CD4-positive, alpha-beta T cell treated with Interleukin-15 for 4 hours (primary cell): ENCODE measurements at regions not wholly inside any gene's neighbourhood (a gene's known extent, or its start where the extent isn't known, plus 50 kb on each side); places are given as distances from the start of the nearest gene placed in this dataset.

Source experiments
- DNase-seq: peaks from one replicate; pipeline ENCODE4 v3.0.0-alpha.2; 2020; ENCODE audit warnings: low spot score

- DNase-seq = no peak
Observed at GRCh38 chr4:33316033-33316432, 2595.9 kb downstream of the PCDH7 start.

- DNase-seq = no peak
Observed at GRCh38 chr4:33316578-33316977, 2596.4 kb downstream of the PCDH7 start.

- DNase-seq = no peak
Observed at GRCh38 chr4:33323393-33323792, 2603.2 kb downstream of the PCDH7 start.

DNA sequence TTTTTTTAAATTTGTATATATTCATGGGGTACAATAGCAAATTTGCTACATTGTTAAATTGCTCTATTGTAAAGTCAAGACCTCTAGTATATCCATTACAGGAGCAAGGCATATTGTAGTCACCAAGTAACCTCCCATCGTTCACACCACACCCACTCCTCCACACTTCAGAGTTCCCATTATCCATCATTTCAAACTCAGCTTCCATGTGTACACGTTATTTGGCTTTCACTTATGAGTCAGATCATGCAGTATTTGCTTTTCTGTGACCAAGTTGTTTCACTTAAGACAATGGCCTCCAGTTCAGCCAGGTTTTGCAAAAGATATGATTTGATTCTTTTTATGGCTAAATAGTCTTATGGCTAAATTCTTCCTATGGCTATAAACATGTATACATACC, 2614.2 kb downstream of the PCDH7 start:
- DNase-seq = no peak

DNA sequence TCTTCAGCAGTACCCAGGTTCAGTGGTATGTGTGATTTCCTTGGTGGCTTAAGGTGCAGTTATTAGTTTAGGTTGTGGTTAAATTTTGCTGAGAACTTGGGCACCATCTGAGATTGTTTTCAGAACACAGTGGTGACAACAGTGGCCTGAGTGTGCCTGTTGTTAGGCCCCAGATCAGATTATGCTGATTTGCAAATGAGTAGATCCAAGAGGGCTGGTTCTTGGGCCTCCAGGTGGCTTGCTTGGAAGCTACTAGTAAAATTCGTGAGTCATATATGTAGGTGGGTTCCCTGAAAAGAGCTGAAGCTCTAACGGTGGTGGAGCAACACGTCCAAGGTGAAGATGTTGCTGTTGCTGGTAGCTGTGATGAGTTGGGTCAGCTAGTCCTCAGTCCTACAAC, 2619.6 kb downstream of the PCDH7 start:
- no peak for DNase-seq

DNA sequence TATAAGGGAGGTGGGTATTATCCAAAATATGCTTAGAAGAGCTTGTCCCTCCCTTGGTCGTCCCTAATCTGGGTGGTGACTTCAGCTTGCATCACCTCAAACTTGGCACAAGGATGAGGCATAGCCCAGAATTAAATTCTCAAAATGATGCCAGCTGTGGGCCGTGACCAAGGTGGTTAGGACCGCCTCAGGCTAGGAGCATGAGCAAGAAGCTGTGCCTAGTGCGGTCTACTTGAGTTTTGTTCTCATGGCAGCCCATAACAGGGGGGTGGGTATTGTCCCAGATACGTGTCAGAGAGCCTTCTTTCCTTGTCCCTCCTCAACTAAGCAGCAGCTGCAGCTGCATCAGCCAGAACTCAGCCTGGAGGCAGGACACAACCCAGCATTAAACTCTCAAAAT, 2620.0 kb downstream of the PCDH7 start:
- no peak for DNase-seq

- DNase-seq = no peak
Observed at GRCh38 chr4:33349376-33349775, 2629.2 kb downstream of the PCDH7 start.

DNA sequence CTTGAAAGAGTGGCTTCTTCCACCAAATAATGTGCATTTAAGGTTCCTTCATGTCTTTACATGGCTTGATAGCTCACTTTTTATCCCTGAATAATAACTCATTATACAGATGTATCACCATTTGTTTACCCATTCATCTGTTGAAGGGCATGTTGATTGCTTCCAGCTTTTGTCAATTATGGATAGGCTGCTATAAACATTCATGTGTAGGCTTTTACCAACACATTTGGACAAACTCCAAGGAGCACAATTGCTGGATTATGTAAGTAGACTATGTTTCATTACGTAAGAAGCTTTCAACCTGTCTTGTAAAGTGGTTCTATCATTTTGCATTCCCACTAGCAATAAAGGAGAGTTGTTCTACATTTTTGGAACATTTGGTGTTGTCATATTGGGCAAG, 2637.0 kb downstream of the PCDH7 start:
- DNase-seq = no peak

DNA sequence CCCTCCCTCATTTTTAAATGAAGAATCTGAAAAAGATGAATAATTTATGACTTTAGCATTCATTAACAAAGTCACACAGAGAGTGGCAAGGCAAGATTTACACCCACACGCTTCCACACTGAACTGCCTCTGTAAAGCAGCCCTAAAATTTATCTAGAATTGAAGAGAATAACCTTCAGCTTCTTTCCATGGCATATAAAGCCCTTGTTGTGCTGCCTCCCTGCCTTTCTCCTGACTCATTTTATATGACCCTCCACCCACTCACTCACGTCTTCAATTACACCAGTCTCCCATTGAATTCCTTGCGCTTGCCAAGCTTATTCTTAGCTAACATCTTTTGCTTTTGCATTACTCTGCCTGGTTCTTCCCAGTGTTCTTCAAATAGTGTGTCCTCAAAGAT, 2649.3 kb downstream of the PCDH7 start:
- no peak for DNase-seq

DNA sequence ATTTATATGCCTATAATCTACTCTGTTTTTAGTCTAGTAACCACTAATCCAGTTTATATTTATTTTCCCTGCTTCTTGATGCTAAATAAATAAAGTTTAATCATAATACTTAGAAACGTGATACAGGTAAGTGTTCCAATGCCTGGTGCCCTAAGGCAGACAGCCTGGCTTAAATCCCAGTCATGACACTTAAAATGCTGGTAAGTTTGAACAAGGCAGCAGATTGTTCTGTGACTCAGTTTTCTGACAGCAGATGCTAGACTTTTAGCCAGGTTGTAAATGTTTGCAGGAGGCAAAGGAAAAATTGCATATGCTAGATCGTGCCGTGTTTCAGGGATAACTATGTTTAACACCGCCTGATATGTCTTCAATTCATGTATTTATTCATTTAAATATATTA, 2661.6 kb downstream of the PCDH7 start:
- DNase-seq = no peak

DNA sequence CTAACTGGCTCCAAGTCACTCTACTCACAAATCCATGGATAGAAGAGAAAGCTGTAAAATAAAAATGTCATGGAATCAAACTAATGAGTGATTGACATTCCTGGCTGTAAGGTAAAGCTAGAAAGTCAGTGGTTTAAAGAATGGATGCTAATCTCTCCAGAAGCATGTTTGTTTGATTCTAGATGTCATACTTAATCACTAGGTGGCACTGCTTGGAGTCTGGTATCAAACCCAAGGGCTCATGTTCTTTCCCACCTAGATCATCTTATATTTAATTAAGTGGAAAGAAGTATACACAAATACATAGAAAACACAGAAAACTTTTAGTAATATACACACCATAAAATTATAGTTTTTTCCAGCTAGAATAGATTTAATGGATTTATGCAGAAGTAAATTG, 2666.6 kb downstream of the PCDH7 start:
- no peak for DNase-seq

DNA sequence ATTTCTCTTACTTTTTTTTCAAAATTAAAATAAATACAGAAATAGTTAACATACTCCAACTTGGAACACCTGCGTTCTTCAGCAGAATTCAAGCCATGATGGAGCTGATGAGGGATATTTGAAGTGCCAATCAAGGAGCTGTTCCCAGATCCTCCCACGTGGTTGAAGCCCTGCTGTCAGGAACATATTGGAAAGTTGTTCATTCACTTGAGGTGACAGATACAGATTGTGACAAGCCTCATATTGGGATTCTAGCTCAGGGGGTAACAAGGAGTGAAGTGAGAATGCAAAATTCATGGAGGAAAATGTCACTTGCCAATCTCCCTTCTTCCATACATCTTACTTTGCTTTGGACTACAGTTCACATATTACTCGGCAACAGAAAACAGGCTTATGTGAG, 2670.8 kb downstream of the PCDH7 start:
- no peak for DNase-seq

- DNase-seq = no peak
Observed at GRCh38 chr4:33395731-33396485, 2675.7 kb downstream of the PCDH7 start.

DNA sequence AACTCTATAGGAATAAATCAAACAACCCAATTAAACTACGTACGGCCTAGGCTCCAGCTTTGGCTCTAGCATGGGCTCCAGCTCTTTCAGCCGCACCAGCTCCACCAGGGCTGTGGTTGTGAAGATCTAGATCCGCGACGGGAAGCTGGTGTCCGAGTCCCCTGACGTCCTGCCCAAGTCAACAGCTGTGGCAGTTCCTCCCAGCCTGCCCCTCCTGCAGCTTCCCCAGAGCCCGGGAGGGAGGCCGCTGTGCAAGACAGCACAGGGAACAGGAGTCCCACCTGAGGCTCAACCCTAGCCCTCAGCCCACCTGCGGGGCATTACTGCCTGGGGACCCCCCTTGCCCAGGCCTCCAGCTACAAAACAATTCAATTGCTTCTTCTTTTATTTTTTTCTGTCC, 2680.3 kb downstream of the PCDH7 start:
- no peak for DNase-seq

DNA sequence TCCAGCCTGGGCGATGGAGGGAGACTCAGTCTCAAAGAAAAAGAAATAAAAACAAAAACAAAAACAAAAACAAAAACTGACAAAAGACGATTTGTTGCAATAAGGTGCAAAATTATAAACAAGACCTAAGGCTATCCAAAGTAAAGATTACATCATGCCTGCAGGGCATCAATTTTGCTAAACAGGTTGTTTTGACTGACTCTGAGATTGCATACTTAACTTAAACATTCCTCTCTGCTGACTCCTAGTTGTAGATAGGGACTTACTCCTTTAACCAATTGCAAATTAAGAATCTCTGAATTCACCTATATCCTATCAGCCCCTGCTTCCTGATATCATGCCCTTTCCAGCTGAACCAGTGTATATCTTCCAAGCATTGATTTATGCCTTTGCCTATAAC, 2687.3 kb downstream of the PCDH7 start:
- no peak for DNase-seq

- DNase-seq = no peak
Observed at GRCh38 chr4:33411182-33411581, 2691.0 kb downstream of the PCDH7 start.

DNA sequence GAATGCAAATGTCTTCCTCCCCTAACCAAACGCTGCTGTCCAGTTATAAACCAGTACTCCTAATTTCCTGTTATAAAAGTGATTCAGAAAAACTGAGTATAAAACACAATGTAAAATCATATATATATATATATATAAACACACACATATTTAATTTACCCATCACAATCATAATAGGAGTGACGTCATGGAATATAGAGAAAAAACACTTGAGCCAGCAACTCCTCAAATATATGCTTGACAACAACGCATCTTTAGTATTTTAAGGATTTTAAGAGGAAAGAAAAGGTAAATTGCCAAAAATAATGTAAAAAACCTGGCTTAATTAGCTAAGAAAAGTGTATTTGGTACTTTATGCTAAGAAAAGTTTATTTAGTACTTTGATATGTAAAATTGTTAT, 2701.7 kb downstream of the PCDH7 start:
- DNase-seq = no peak

DNA sequence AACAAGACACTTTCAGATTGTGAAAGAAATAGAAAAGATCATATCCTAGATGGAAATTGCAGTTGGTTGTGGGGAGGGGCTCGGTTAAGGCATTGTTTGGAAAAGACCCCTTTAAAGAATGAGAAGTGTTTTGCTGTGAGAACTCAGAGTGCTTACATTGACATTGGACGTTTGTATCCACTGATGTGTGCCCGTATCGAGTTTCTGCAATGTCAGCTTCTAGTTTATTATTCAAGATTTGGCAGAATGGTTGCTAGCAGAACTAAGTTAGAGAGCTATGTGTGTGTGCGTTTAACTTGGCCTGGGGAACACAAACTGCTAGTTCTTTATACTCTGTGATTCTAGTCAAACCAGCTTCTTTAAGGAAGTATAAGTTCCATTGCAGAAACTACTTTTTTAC, 2702.5 kb downstream of the PCDH7 start:
- DNase-seq = no peak

DNA sequence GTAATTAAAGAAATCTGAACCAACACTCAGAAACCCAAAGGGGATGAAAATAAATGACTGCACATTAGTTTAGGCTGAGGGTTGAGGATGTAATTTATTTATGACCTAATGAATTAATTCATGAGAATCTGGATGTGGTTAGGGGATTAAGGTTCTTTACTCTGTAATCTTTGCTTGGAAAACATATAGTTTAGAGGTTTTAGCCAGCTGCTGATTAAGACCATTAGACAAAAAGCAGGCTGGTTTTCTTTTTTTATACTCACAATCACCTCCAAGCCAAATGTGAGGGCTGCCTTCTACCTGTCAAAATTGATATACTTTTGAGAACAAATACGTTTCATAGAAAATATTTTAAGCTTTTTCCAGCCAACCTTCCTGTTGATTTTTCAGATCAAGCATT, 2705.8 kb downstream of the PCDH7 start:
- no peak for DNase-seq

DNA sequence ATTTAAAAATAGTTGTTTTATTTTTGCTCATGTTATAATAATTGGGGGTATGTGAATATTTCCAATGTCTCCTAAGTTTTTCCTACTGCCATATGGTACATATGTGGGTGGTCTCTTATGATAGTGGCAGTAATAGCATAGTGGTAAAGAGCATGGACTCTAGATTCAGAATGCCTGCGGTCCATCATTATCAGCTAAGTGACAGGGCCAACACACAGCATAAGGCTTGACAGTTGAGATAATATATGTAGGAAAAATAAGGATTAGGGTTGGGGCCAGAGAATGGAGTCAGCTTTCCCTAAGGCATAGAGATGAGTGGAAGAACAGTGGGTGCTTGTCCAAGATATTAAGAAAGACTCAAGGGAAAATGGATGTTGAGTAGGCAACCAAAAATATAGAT, 2707.5 kb downstream of the PCDH7 start:
- no peak for DNase-seq

- DNase-seq = no peak
Observed at GRCh38 chr4:33429971-33430370, 2709.8 kb downstream of the PCDH7 start.

DNA sequence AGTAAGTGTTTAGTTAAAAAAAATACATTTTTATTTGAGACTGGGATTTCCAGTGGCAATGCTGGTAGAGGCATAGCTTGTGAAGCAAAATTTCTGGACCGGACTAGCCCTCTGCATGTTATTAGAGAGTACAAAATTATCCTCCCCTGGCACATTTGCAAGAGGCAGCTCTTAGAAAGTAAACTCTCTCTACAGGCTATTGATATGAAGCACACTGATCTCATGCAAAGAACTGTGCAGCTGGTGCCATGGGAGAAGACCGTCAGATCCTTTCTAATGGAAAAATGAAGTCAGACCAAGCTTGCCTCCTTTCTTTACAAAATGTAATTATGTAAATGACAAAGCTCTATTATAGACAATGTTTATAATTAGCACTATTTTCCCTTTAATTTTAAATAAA, 2717.2 kb downstream of the PCDH7 start:
- DNase-seq = no peak

GRCh38 chr4:33446953-33447352, 2726.8 kb downstream of the PCDH7 start:
- DNase-seq = no peak

DNA sequence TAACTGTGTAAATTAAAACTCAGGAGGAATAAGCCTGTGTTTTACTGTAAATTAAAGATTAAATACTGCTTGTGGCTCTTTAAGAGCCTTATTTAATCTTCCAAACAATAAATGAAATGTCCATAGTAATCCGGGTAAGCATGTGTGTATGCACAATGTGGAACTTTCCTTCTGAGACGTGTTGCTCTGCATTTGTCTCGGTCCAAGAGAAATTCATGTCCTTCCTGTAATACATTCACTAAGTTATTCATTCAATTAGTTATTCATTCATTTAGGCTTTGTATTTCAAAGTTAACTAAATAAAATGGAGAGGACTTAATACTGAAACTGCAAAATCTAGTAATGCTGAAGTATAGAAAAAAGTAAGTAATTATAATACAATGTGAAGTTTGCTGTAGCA, 2728.8 kb downstream of the PCDH7 start:
- no peak for DNase-seq

DNA sequence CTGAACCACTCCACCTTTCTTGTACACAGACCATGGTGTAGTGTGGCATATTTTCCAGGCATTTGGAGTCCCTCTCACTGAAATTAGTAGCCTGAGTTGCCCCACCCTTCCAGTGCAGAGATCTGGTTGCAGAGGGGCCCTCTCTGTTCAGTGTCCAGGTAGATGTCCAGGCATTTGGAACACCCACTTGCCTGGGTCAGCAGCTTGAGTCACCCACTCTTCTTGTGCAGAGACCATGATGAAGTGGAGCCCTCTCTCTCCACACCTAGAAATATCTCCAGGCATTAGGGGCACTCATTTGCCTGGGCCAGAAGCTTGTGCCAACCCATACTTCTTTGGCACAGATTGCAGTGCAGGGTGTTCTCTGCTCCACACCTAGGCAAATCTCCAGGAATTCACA, 2733.3 kb downstream of the PCDH7 start:
- no peak for DNase-seq
